ENCODE measurements at regions not wholly inside any gene's neighbourhood (a gene's known extent, or its start where the extent isn't known, plus 50 kb on each side); places are given as distances from the start of the nearest gene placed in this dataset.

GRCh38 chr10:52541006-52541473 is 227.0 kb downstream of the DKK1 start:
- peak overlapping the region; percentile 74 for H3K27ac Mint-ChIP-seq
- peaks cover 22% of the 10 kb centered on the region for H3K36me3 Mint-ChIP-seq (ENCODE audit: low read depth)
- peaks cover 13% of the 10 kb centered on the region for H3K9me3 Mint-ChIP-seq
- peaks cover 2% of the 10 kb centered on the region; the same call in 1 of the 2 replicates for H3K27me3 Mint-ChIP-seq (ENCODE audit: insufficient read depth)
- H3K4me1 Mint-ChIP-seq (ENCODE audit: low read depth) = peaks cover 53% of the 10 kb centered on the region
- peak overlapping the region; percentile 61 for H3K4me3 Mint-ChIP-seq
- DNase-seq = peak; percentile 55
- no peak for TF ChIP-seq CTCF (IDR thresholded peaks at IDR 0.05)

GRCh38 chr10:52542906-52543305 is 228.8 kb downstream of the DKK1 start:
- Mint-ChIP-seq H3K9me3 (peaks cover 5% of the 10 kb centered on the region), H3K27me3 (ENCODE audit: insufficient read depth) (peaks cover 2% of the 10 kb centered on the region; the same call in 1 of the 2 replicates), H3K4me1 (ENCODE audit: low read depth) (peaks cover 52% of the 10 kb centered on the region), H3K27ac (no peak overlapping the region), H3K36me3 (ENCODE audit: low read depth) (peaks cover 16% of the 10 kb centered on the region), H3K4me3 (no peak overlapping the region)
- TF ChIP-seq CTCF (IDR thresholded peaks at IDR 0.05) = no peak
- DNase-seq = no peak

- peak overlapping the region; percentile 4; the same call in 1 of the 2 replicates for H3K27ac Mint-ChIP-seq
- no peak for DNase-seq
- no peak for TF ChIP-seq CTCF (IDR thresholded peaks at IDR 0.05)
- H3K27me3 Mint-ChIP-seq (ENCODE audit: insufficient read depth) = no peaks in the 10 kb centered on the region
- no peak overlapping the region for H3K4me3 Mint-ChIP-seq
- no peaks in the 10 kb centered on the region for H3K9me3 Mint-ChIP-seq
- H3K4me1 Mint-ChIP-seq (ENCODE audit: low read depth) = peaks cover 6% of the 10 kb centered on the region
- peaks cover 23% of the 10 kb centered on the region for H3K36me3 Mint-ChIP-seq (ENCODE audit: low read depth)
These were observed 221.5 kb downstream of the MBL2 start for GRCh38 chr10:52551046-52551445.

GRCh38 chr10:52558090-52558489 is 214.5 kb downstream of the MBL2 start:
- H3K27ac Mint-ChIP-seq = no peak overlapping the region
- no peak for DNase-seq
- no peak overlapping the region for H3K4me3 Mint-ChIP-seq
- H3K36me3 Mint-ChIP-seq (ENCODE audit: low read depth) = peaks cover 10% of the 10 kb centered on the region; the same call in 1 of the 2 replicates
- H3K27me3 Mint-ChIP-seq (ENCODE audit: insufficient read depth) = no peaks in the 10 kb centered on the region; the same call in 1 of the 2 replicates
- no peaks in the 10 kb centered on the region for H3K9me3 Mint-ChIP-seq
- H3K4me1 Mint-ChIP-seq (ENCODE audit: low read depth) = peaks cover 19% of the 10 kb centered on the region
- no peak for TF ChIP-seq CTCF (IDR thresholded peaks at IDR 0.05)

GRCh38 chr10:52561322-52561721 is 211.3 kb downstream of the MBL2 start:
- TF ChIP-seq CTCF (IDR thresholded peaks at IDR 0.05) = no peak
- no peak for DNase-seq
- Mint-ChIP-seq H3K36me3 (ENCODE audit: low read depth) (no peaks in the 10 kb centered on the region), H3K4me1 (ENCODE audit: low read depth) (peaks cover 46% of the 10 kb centered on the region), H3K4me3 (no peak overlapping the region), H3K27me3 (ENCODE audit: insufficient read depth) (no peaks in the 10 kb centered on the region; the same call in 1 of the 2 replicates), H3K9me3 (no peaks in the 10 kb centered on the region), H3K27ac (no peak overlapping the region)
